Activated naive CD8-positive, alpha-beta T cell treated with anti-CD3 and anti-CD28 coated beads for 36 hours (primary cell): ENCODE measurements at regions not wholly inside any gene's neighbourhood (a gene's known extent, or its start where the extent isn't known, plus 50 kb on each side); places are given as distances from the start of the nearest gene placed in this dataset.

Source experiments
- DNase-seq: peaks from one replicate; pipeline ENCODE4 v3.0.0; 2021
- H3K27ac Mint-ChIP-seq: one replicate; pipeline ENCODE4 v1.8.0; 2022; ENCODE audit warnings: mild to moderate bottlenecking, moderate library complexity, mixed read lengths
- H3K27me3 Mint-ChIP-seq: one replicate; pipeline ENCODE4 v1.8.0; 2022; ENCODE audit warnings: mild to moderate bottlenecking, mixed read lengths
- H3K36me3 Mint-ChIP-seq: one replicate; pipeline ENCODE4 v1.8.0; 2021; ENCODE audit warnings: mild to moderate bottlenecking, mixed read lengths
- H3K4me1 Mint-ChIP-seq: one replicate; pipeline ENCODE4 v1.8.0; 2021; ENCODE audit warnings: mixed read lengths
- H3K4me3 Mint-ChIP-seq: one replicate; pipeline ENCODE4 v1.8.0; 2022; ENCODE audit warnings: mild to moderate bottlenecking, moderate library complexity, mixed read lengths
- H3K9me3 Mint-ChIP-seq: one replicate; pipeline ENCODE4 v1.8.0; 2022; ENCODE audit warnings: mixed read lengths

GRCh38 chr4:4593596-4594284, 51.9 kb upstream of the STX18 start:
- H3K27me3 Mint-ChIP-seq: no peaks in the 10 kb centered on the region
- peaks cover 15% of the 10 kb centered on the region for H3K9me3 Mint-ChIP-seq
- peaks cover 45% of the 10 kb centered on the region for H3K36me3 Mint-ChIP-seq
- H3K4me3 Mint-ChIP-seq: no peak overlapping the region
- DNase-seq: no peak
- no peak overlapping the region for H3K27ac Mint-ChIP-seq
- no peaks in the 10 kb centered on the region for H3K4me1 Mint-ChIP-seq

- Mint-ChIP-seq H3K36me3 (peaks cover 44% of the 10 kb centered on the region), H3K4me3 (no peak overlapping the region), H3K9me3 (peaks cover 15% of the 10 kb centered on the region), H3K27me3 (no peaks in the 10 kb centered on the region), H3K27ac (no peak overlapping the region), H3K4me1 (no peaks in the 10 kb centered on the region)
- no peak for DNase-seq
Measured at GRCh38 chr4:4592414-4592813, 50.6 kb upstream of the STX18 start.
